Vagina (tissue), 2 donors: ENCODE measurements at regions not wholly inside any gene's neighbourhood (a gene's known extent, or its start where the extent isn't known, plus 50 kb on each side); places are given as distances from the start of the nearest gene placed in this dataset.
"Not testable (repeated sequence)": the region's sequence is repeated elsewhere in the genome, so short reads cannot be mapped to it uniquely, and the experiment has no call there.

Experiments used
- DNase-seq, 2 donors: peaks; one replicate each; pipeline ENCODE4 v3.0.0-alpha.2; 2017; ENCODE audit errors: extremely low spot score in 2 of 2
- H3K27ac ChIP-seq: fragments of 200-600 bp; sonication (generic); one replicate; pipeline ENCODE4 v1.5.1; 2019
- H3K27me3 ChIP-seq: fragments of 200-600 bp; sonication (generic); one replicate; pipeline ENCODE4 v1.5.1; 2019
- H3K36me3 ChIP-seq, 2 donors: fragments of 200-600 bp; sonication (generic); one replicate each; pipeline ENCODE4 v1.5.1; 2017 to 2019
- H3K4me1 ChIP-seq: fragments of 200-600 bp; sonication (generic); one replicate; pipeline ENCODE4 v1.5.1; 2019
- H3K4me3 ChIP-seq, 2 donors: fragments of 200-600 bp; sonication (generic); 1 replicate in 1 of 2; 2 replicates in 1 of 2; pipeline ENCODE4 v1.5.1; 2016 to 2019
- H3K9me3 ChIP-seq: fragments of 200-600 bp; sonication (generic); one replicate; pipeline ENCODE4 v1.5.1; 2019
- CTCF ChIP-seq, 3 experiments: fragments of 450-650 bp in 2 of 3; fragments of 200-600 bp in 1 of 3; sonication (generic) in 1 of 3; IDR thresholded peaks; one replicate each; pipeline ENCODE4 v1.5.1; 2017 to 2019; ENCODE audit warnings: antibody characterized with exemption in 3 of 3, mild to moderate bottlenecking in 2 of 3, moderate library complexity in 2 of 3
- POLR2A ChIP-seq, 2 donors: fragments of 450-650 bp; IDR thresholded peaks; one replicate each; pipeline ENCODE4 v1.6.1; 2017; ENCODE audit warnings: antibody characterized with exemption in 2 of 2, mild to moderate bottlenecking in 2 of 2, moderate library complexity in 2 of 2
- POLR2AphosphoS5 ChIP-seq, 2 donors: sonication (generic); formaldehyde crosslinking; IDR thresholded peaks; one replicate each; pipeline ENCODE4 v1.9.0; 2017; ENCODE audit warnings: antibody characterized with exemption in 2 of 2, mild to moderate bottlenecking in 2 of 2, low read depth in 1 of 2; ENCODE audit not compliant: insufficient read depth in 1 of 2
- intact Hi-C: fragments of 100-400 bp; cut with DNase I; formaldehyde crosslinking; loops from one replicate; pipeline ENCODE4 v1.15.1; 2023

DNA sequence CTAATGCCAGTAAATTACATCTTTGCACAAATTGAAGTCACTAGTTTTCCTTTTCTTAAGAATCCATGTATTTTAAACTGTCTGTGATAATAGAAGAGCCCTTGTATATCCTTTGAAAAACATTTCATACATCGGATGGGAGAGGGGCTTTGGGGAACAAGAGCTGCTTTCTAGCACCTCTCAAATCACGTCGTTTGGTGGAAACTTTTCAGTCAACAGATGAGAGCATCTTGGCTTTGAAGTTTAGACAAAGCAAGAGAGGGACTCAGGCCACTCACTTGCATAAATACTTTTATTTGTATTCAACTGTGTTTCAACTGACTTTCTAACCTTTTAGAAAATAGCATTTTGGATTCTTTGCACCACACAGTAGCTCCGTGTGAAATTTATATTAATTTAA lies 502.3 kb upstream of the IMPG1 start:
- Histone ChIP-seq H3K4me1 (no peaks in the 10 kb centered on the region), H3K4me3 (no peak overlapping the region), H3K36me3 (no peaks in the 10 kb centered on the region), H3K9me3 (no peaks in the 10 kb centered on the region), H3K27ac (no peak overlapping the region), H3K27me3 (no peaks in the 10 kb centered on the region)
- DNase-seq = no peak
- TF ChIP-seq CTCF (IDR thresholded peaks at IDR 0.05) (no peak), POLR2A (IDR thresholded peaks at IDR 0.05) (no peak), POLR2AphosphoS5 (IDR thresholded peaks at IDR 0.05; ENCODE audit: insufficient read depth in 1 of 2, low read depth in 1 of 2) (no peak)
- intact Hi-C loops = no loop called here

- intact Hi-C loops = no loop called here
- H3K36me3 ChIP-seq = no peaks in the 10 kb centered on the region
- TF ChIP-seq POLR2AphosphoS5 (IDR thresholded peaks at IDR 0.05; ENCODE audit: insufficient read depth in 1 of 2, low read depth in 1 of 2) = no peak
- TF ChIP-seq POLR2A (IDR thresholded peaks at IDR 0.05) = no peak
- TF ChIP-seq CTCF (IDR thresholded peaks at IDR 0.05) = no peak
Observed at GRCh38 chr6:76565932-76566331, 493.5 kb upstream of the IMPG1 start.

DNA sequence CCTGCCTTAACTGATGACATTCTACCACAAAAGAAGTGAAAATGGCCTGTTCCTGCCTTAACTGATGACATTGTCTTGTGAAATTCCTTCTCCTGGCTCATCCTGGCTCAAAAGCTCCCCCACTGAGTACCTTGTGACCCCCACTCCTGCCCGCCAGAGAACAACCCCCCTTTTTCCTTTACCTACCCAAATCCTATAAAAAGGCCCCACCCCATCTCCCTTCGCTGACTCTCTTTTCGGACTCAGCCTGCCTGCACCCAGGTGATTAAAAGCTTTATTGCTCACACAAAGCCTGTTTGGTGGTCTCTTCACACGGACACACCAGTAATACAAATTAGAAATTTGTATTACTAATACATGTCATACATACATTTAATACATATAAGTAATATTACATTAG lies 489.9 kb upstream of the IMPG1 start:
- H3K4me3 ChIP-seq, H3K4me1 ChIP-seq, H3K9me3 ChIP-seq, DNase-seq, H3K27me3 ChIP-seq, H3K27ac ChIP-seq, intact Hi-C loops, H3K36me3 ChIP-seq: not testable (repeated sequence)

More at GRCh38 chr6:76565932-76566331, 493.5 kb upstream of the IMPG1 start:
- no peak overlapping the region for H3K27ac ChIP-seq
- no peaks in the 10 kb centered on the region for H3K9me3 ChIP-seq
- H3K27me3 ChIP-seq = no peaks in the 10 kb centered on the region
- no peak overlapping the region for H3K4me3 ChIP-seq
- no peak for DNase-seq
- H3K4me1 ChIP-seq = no peaks in the 10 kb centered on the region

GRCh38 chr6:76560851-76561755 lies 488.6 kb upstream of the IMPG1 start:
- H3K4me1 ChIP-seq, intact Hi-C loops, H3K4me3 ChIP-seq, H3K27me3 ChIP-seq, H3K27ac ChIP-seq, DNase-seq, H3K9me3 ChIP-seq, H3K36me3 ChIP-seq: not testable (repeated sequence)

- H3K4me1 ChIP-seq = no peaks in the 10 kb centered on the region
- TF ChIP-seq CTCF (IDR thresholded peaks at IDR 0.05) = no peak
- no peak for TF ChIP-seq POLR2AphosphoS5 (IDR thresholded peaks at IDR 0.05; ENCODE audit: insufficient read depth in 1 of 2, low read depth in 1 of 2)
- no peak for TF ChIP-seq POLR2A (IDR thresholded peaks at IDR 0.05)
- intact Hi-C loops = no loop called here
Observed at GRCh38 chr6:76553256-76553655, 480.8 kb upstream of the IMPG1 start.

GRCh38 chr6:76552268-76552667 lies 479.8 kb upstream of the IMPG1 start:
- intact Hi-C loops = no loop called here
- no peak for TF ChIP-seq CTCF (IDR thresholded peaks at IDR 0.05)
- no peak for TF ChIP-seq POLR2A (IDR thresholded peaks at IDR 0.05)
- TF ChIP-seq POLR2AphosphoS5 (IDR thresholded peaks at IDR 0.05; ENCODE audit: insufficient read depth in 1 of 2, low read depth in 1 of 2) = no peak
- Histone ChIP-seq H3K4me3 (no peak overlapping the region), H3K4me1 (no peaks in the 10 kb centered on the region), H3K27me3 (no peaks in the 10 kb centered on the region), H3K9me3 (no peaks in the 10 kb centered on the region), H3K36me3 (no peaks in the 10 kb centered on the region), H3K27ac (no peak overlapping the region)
- no peak for DNase-seq

More at GRCh38 chr6:76553256-76553655, 480.8 kb upstream of the IMPG1 start:
- H3K9me3 ChIP-seq = no peaks in the 10 kb centered on the region
- no peak overlapping the region for H3K27ac ChIP-seq
- H3K36me3 ChIP-seq = no peaks in the 10 kb centered on the region
- DNase-seq = no peak
- no peaks in the 10 kb centered on the region for H3K27me3 ChIP-seq
- H3K4me3 ChIP-seq = no peak overlapping the region
